Sciatic nerve (tissue), 2 donors: ENCODE measurements at regions not wholly inside any gene's neighbourhood (a gene's known extent, or its start where the extent isn't known, plus 50 kb on each side); places are given as distances from the start of the nearest gene placed in this dataset.
"Not testable (repeated sequence)": the region's sequence is repeated elsewhere in the genome, so short reads cannot be mapped to it uniquely, and the experiment has no call there.

Experiments
- ATAC-seq: fragments of 200-7000 bp; cut with Tn5 transposase; one replicate; pipeline ENCODE4 v1.9.1; 2020; ENCODE audit warnings: mild to moderate bottlenecking, moderate library complexity
- DNase-seq: peaks from one replicate; pipeline ENCODE4 v3.0.0-alpha.2; 2020; ENCODE audit warnings: low spot score
- intact Hi-C: fragments of 100-400 bp; cut with DNase I; formaldehyde crosslinking; loops from one replicate; pipeline ENCODE4 v1.14.2; 2022
- donor health status: DM: no; HTN: no; CAD: no.
- donor health status: DM: no; HTN: no; CAD: no.

GRCh38 chr15:20349774-20350498, 191.7 kb downstream of the GOLGA6L6 start:
- DNase-seq (peak; percentile 56), ATAC-seq (no peak)
- intact Hi-C loops: no loop called here

GRCh38 chr15:20348900-20349773, 192.5 kb downstream of the GOLGA6L6 start:
- ATAC-seq (peak; percentile 7), DNase-seq (peak; percentile 57)
- intact Hi-C loops: no loop called here

- DNase-seq (no peak), ATAC-seq (no peak)
- intact Hi-C loops: no loop called here
Observed at GRCh38 chr15:20348291-20348899, 193.2 kb downstream of the GOLGA6L6 start.

- ATAC-seq: no peak
- intact Hi-C loops: no loop called here
- peak; percentile 38 for DNase-seq
Observed at GRCh38 chr15:20346082-20346805, 195.4 kb downstream of the GOLGA6L6 start.

DNA sequence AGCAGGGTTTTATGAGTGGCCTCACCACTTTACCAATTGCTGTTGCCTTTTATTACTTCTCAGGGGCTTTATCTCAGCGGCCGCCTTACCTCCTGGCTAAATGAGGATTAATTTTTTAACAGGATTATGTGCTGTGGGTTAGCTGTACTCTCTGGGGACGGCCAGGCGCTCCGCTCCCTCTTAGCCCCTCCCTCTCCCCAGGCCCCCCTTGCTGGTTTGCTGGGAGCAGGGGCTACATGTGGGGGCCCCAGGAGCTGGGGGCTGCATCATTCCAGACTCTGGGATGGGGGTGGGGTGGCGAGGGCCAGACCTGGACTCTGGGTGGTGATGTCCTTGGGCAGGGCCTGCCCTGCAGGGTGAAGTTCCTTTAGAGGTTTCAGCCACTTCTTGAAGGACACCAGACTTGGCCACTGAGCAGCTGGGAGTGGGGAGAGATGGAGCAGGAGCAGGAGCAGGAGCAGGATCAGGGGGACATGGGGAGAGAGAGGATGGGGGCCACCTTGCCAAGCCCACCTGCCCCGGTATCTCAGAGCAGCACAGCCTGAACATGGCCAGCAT, 196.1 kb downstream of the GOLGA6L6 start:
- peak; percentile 55 for DNase-seq
- intact Hi-C loops: no loop called here
- no peak for ATAC-seq

GRCh38 chr15:20344601-20345400, 196.8 kb downstream of the GOLGA6L6 start:
- no peak for ATAC-seq
- intact Hi-C loops: no loop called here
- DNase-seq: peak; percentile 49

DNA sequence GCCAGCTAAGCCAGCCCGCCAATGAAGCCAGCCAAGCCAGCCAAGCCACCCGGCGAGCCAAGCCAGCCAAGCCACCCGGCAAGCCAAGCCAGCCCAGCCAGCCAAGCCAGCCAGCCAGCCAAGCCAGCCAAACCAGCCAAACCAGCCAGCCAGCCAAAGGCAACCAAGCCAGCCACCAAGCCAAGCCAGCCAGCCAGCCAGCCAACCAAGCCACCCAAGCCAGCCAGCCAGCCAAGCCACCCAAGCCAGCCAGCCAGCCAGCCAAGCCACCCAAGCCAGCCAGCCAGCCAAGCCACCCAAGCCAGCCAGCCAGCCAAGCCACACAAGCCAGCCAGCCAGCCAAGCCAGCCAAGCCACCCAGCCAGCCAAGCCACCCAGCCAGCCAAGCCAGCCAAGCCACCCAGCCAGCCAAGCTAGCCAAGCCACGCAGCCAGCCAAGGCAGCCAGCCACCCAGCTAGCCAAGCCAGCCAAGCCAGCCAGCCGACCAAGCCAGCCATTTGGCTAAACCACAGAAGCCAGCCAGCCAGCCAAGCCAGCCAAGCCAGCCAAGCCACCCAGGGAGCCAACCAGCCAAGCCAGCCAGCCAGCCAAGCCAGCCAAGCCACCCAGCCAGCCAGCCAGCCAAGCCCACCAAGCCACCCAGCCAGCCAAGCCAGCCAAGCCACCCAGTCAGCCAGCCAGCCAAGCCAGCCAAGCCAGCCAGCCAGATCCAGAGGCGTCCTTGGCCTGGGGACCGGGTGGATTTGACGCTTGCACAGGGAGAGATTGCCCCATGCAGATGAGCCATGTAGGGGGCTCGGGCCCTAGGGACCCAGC, 198.0 kb downstream of the GOLGA6L6 start:
- intact Hi-C loops, ATAC-seq: not testable (repeated sequence)
- DNase-seq: peak; percentile 62

DNA sequence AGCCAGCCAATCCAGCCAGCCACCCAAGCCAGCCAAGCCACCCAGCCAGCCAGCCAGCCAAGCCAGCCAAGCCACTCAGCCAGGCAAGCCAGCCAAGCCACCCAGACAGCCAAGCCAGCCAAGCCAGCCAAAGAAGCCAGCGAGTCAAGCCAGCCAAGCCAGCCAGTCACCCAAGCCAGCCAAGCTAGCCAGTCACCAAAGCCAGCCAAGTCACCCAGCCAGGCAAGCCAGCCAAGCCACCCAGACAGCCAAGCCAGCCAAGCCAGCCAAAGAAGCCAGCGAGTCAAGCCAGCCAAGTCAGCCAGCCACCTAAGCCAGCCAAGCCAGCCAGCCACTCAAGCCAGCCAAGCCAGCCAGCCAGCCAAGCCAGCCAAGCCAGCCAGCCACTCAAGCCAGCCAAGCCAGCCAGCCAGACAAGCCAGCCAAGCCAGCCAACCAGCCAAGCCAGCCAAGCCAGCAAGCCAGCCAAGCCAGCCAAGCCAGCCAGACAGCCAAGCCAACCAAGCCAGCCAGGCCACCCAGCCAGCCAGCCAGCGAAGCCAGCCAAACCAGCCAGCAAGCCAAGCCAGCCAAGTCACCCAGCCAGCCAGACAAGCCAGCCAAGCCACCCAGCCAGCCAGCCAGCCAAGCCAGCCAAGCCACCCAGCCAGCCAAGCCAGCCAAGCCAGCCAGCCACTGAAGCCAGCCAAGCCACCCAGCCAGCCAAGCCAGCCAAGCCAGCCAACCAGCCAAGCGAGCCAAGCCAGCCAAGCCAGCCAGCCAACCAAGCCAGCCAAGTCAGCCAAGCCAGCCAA, 198.8 kb downstream of the GOLGA6L6 start:
- DNase-seq: peak; percentile 59
- intact Hi-C loops, ATAC-seq: not testable (repeated sequence)

- ATAC-seq (no peak), DNase-seq (peak; percentile 90)
- intact Hi-C loops: no loop called here
Observed at GRCh38 chr15:20341901-20342600, 199.5 kb downstream of the GOLGA6L6 start.

DNA sequence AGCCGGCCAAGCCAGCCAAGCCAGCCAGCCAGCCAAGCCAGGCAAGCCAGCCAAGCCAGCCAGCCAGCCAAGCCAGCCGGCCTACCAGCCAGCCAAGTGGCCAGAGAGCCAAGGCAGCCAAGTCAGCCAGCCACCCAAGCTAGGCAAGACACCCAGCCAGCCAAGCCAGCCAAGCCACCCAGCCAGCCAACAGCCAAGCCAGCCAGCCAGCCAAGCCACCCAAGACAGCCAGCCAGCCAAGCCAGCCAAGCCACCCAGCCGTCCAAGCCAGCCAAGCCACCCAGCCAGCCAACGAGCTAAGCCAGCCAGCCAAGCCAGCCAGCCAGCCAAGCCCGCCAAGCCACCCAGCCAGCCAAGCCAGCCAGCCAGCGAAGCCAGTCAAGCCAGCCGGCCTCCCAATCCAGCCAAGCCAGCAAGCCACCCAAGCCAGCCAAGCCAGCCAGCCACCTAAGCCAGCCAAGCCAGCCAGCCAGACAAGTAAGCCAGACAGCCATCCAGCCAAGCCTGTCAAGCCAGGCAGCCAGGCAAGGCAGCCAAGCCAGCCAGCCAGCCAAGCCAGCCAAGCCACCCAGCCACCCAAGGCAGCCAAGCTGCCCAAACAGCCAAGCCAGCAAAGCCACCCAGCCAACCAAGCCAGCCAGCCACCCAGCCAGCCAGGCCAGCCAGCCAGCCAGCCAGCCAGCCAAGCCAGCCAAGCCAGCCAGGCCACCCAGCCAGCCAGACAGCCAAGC, 200.5 kb downstream of the GOLGA6L6 start:
- ATAC-seq: peak; percentile 32
- DNase-seq: peak; percentile 90
- intact Hi-C loops: no loop called here

DNA sequence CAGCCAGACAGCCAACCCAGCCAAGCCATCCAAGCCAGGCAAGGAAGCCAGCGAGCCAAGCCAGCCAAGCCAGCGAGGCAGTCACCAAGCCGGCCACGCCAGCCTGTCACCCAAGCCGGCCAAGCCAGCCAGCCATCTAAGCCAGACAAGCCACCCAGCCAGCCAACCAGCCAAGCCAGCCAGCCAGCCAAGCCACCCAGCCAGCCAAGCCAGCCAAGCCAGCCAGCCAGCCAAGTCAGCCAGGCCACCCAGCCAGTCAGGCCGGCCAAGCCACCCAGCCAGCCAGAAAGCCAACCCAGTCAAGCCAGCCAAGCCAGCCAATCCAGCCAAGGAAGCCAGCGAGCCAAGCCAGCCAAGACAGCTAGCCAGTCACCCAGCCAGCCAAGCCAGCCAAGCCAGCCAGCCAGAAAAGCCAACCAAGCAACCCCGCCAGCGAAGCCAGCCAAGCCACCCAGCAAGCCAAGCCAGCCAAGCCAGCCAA, 201.2 kb downstream of the GOLGA6L6 start:
- peak; percentile 82 for DNase-seq
- peak; percentile 38 for ATAC-seq
- intact Hi-C loops: no loop called here

DNA sequence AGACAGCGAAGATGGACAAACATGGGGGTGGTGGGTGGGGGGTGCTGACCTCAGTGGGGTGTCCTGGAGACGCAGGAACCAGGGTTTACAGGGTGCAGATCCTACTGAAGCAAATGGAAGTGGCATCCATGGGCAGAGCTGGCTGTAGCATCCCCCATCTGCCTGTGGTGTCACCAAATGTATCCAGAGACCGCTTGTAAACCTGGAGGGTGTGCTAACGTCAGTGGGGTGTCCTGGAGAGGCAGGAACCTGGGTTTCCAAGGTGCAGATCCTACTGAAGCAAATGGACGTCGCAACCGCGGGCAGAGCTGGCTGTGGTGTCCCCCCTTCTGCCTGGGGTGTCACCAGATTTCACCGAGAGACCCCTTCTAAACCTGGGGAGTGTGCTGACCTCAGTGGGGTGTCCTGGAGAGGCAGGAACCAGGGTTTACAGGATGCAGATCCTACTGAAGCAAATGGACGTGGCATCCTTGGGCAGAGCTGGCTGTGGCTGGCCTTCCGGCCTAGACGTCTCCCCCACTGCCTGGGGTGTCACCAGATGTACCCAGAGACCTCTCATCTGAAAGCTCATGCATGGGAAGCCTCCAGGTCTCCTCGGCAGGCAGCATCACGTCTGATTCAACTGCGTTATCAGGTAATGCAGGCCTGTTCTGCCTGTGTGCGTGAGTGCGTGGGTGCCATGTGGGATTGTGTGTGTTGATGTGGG, 202.4 kb downstream of the GOLGA6L6 start:
- intact Hi-C loops, ATAC-seq: not testable (repeated sequence)
- peak; percentile 38 for DNase-seq

GRCh38 chr15:20338671-20339070, 202.9 kb downstream of the GOLGA6L6 start:
- intact Hi-C loops, ATAC-seq, DNase-seq: not testable (repeated sequence)

DNA sequence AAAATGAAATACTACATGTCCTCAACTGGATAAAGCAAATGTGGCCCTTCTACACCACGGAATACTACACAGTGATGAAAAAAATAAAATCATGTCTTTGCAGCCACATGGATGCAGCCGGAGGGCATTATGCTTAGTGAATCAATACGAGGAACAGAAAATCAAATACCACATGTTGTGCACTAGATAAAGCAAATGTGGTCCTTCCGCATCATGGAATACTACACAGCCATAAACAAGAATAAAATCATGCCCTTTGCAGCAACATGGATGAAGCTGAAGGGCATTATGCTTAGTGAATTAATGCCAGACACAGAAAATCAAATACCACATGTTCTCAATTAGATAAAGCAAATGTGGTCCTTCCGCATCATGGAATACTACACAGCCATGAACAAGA, 204.4 kb downstream of the GOLGA6L6 start:
- DNase-seq, intact Hi-C loops, ATAC-seq: not testable (repeated sequence)
